Prostate gland (tissue), 2 donors: ENCODE measurements at regions not wholly inside any gene's neighbourhood (a gene's known extent, or its start where the extent isn't known, plus 50 kb on each side); places are given as distances from the start of the nearest gene placed in this dataset.
A peak's percentile ranks its signal among the peaks of the same experiment; 100 is the strongest.
"Not testable (repeated sequence)": the region's sequence is repeated elsewhere in the genome, so short reads cannot be mapped to it uniquely, and the experiment has no call there.

ENCODE experiments used
- DNase-seq: peaks from one replicate; pipeline ENCODE4 v3.0.0-alpha.2; 2019; ENCODE audit warnings: low spot score
- H3K27ac ChIP-seq, 2 donors: fragments of 200-600 bp; sonication (generic); 2 replicates each; pipeline ENCODE4 v1.5.1; 2017 to 2019
- H3K27me3 ChIP-seq: fragments of 200-600 bp; sonication (generic); replicated peaks from 2 replicates; pipeline ENCODE4 v1.5.1; 2019; ENCODE audit not compliant: insufficient read depth
- H3K36me3 ChIP-seq, 2 donors: fragments of 200-600 bp; sonication (generic); 1 replicate in 1 of 2; 2 replicates in 1 of 2; pipeline versions ENCODE4 v1.5.1 to v1.8.1; 2017 to 2019
- H3K4me1 ChIP-seq: fragments of 200-600 bp; sonication (generic); replicated peaks from 2 replicates; pipeline ENCODE4 v1.5.1; 2019
- H3K4me3 ChIP-seq, 2 donors: fragments of 200-600 bp; sonication (generic); 2 replicates each; pipeline ENCODE4 v1.5.1; 2017 to 2019
- H3K9me3 ChIP-seq: fragments of 200-600 bp; sonication (generic); 2 replicates; pipeline ENCODE4 v1.5.1; 2017
- POLR2A ChIP-seq: fragments of 450-650 bp; IDR thresholded peaks from one replicate; pipeline ENCODE4 v1.6.1; 2016; ENCODE audit warnings: antibody characterized with exemption, mild to moderate bottlenecking
- POLR2AphosphoS5 ChIP-seq: sonication (generic); formaldehyde crosslinking; IDR thresholded peaks from one replicate; pipeline ENCODE4 v1.6.1; 2017; ENCODE audit warnings: antibody characterized with exemption
- WGBS: methylation state at CpG from one replicate; pipeline ENCODE4 v1.1.5; 2018; 5-methylcytosine and 5-hydroxymethylcytosine counted together
- intact Hi-C: fragments of 100-400 bp; cut with DNase I; formaldehyde crosslinking; loops from one replicate; pipeline ENCODE4 v1.14.2; 2022
- TF ChIP-seq, protein P1 (sequence below), 4 experiments: fragments of 200-600 bp in 2 of 4; fragments of 450-650 bp in 2 of 4; sonication (generic) in 2 of 4; IDR thresholded peaks; 1 replicate in 3 of 4; 2 replicates in 1 of 4; pipeline ENCODE4 v1.5.1; 2016 to 2019; ENCODE audit warnings: antibody characterized with exemption in 4 of 4, mild to moderate bottlenecking in 2 of 4, moderate library complexity in 2 of 4

DNA sequence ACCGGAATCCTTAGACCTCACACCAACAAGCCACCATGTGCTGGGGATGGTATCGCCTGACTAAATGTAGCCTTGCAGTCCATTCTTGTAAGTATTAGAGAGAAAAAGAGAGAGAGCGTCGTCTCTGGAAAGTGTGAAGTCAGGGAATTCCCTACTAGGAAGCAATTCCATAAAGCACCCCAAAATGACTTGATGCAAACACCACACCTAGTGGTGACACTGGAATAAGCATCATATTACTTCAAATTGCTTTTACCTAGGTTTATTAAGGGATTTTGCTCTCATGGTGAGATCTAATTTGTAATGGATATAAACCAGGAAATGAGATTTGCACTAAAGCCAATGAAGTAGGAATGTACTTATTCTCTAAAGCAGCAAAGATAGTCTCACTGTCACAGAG lies 111.4 kb upstream of the METTL9 start:
- 92% methylated on average over 4 of the region's 4 CpGs for WGBS
- H3K27ac ChIP-seq, H3K4me1 ChIP-seq, intact Hi-C loops, H3K9me3 ChIP-seq, DNase-seq, H3K4me3 ChIP-seq, H3K27me3 ChIP-seq, H3K36me3 ChIP-seq: not testable (repeated sequence)

GRCh38 chr16:21499046-21499445 lies 100.3 kb upstream of the METTL9 start:
- H3K27ac ChIP-seq, intact Hi-C loops, DNase-seq, H3K36me3 ChIP-seq, H3K27me3 ChIP-seq, H3K4me1 ChIP-seq, H3K9me3 ChIP-seq, H3K4me3 ChIP-seq: not testable (repeated sequence)
- WGBS: 81% methylated on average over 6 of the region's 9 CpGs

- H3K9me3 ChIP-seq, intact Hi-C loops, H3K27me3 ChIP-seq, H3K36me3 ChIP-seq, H3K4me1 ChIP-seq: not testable (repeated sequence)
- H3K4me3 ChIP-seq: peak overlapping the region; percentile 82 to 98
- WGBS: 2% methylated on average over 21 of the region's 51 CpGs
- peak; percentile 30 for TF ChIP-seq POLR2A
- DNase-seq: peak; percentile 36
- peak overlapping the region; percentile 96 to 98 for H3K27ac ChIP-seq
Observed at GRCh38 chr16:21501223-21501868, 98.0 kb upstream of the METTL9 start.

GRCh38 chr16:21501869-21502667 lies 97.3 kb upstream of the METTL9 start:
- intact Hi-C loops: no loop called here
- no peaks in the 10 kb centered on the region for H3K27me3 ChIP-seq
- H3K4me3 ChIP-seq: peak overlapping the region; percentile 82 to 98

DNA sequence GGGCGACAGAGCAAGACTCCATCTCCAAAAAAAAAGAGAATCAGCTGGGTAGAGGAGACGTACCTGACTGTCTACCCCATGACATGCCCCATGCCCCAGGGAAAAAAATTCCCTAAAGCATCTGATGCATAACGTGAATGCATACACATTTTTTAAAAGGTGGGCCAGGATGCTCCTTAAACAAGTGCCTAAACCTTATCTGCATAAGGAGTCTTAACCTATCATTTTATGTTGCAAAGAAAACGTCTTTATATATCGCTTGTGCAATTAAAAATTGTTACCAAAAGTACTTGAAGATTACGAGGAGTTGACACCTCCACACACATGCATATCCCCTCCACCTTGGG lies 95.8 kb upstream of the METTL9 start:
- intact Hi-C loops, H3K4me3 ChIP-seq, H3K36me3 ChIP-seq, H3K27ac ChIP-seq, DNase-seq, H3K27me3 ChIP-seq, H3K4me1 ChIP-seq, H3K9me3 ChIP-seq: not testable (repeated sequence)
- WGBS: 83% methylated on average over 6 of the region's 6 CpGs

More at GRCh38 chr16:21501869-21502667, 97.3 kb upstream of the METTL9 start:
- Histone ChIP-seq H3K27ac (peak overlapping the region; percentile 96 to 98), H3K4me1 (peaks cover 1% of the 10 kb centered on the region), H3K36me3 (no peaks in the 10 kb centered on the region), H3K9me3 (no peaks in the 10 kb centered on the region)
- WGBS: under 1% methylated on average over 85 of the region's 91 CpGs
- peak; percentile 94 for DNase-seq
- TF ChIP-seq, protein P1, sequence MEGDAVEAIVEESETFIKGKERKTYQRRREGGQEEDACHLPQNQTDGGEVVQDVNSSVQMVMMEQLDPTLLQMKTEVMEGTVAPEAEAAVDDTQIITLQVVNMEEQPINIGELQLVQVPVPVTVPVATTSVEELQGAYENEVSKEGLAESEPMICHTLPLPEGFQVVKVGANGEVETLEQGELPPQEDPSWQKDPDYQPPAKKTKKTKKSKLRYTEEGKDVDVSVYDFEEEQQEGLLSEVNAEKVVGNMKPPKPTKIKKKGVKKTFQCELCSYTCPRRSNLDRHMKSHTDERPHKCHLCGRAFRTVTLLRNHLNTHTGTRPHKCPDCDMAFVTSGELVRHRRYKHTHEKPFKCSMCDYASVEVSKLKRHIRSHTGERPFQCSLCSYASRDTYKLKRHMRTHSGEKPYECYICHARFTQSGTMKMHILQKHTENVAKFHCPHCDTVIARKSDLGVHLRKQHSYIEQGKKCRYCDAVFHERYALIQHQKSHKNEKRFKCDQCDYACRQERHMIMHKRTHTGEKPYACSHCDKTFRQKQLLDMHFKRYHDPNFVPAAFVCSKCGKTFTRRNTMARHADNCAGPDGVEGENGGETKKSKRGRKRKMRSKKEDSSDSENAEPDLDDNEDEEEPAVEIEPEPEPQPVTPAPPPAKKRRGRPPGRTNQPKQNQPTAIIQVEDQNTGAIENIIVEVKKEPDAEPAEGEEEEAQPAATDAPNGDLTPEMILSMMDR (IDR thresholded peaks at IDR 0.05): peak in 3 of 4 experiments; percentile 22 to 44 (median 25)
- peak; percentile 63 for TF ChIP-seq POLR2AphosphoS5
- TF ChIP-seq POLR2A: peak; percentile 98

DNA sequence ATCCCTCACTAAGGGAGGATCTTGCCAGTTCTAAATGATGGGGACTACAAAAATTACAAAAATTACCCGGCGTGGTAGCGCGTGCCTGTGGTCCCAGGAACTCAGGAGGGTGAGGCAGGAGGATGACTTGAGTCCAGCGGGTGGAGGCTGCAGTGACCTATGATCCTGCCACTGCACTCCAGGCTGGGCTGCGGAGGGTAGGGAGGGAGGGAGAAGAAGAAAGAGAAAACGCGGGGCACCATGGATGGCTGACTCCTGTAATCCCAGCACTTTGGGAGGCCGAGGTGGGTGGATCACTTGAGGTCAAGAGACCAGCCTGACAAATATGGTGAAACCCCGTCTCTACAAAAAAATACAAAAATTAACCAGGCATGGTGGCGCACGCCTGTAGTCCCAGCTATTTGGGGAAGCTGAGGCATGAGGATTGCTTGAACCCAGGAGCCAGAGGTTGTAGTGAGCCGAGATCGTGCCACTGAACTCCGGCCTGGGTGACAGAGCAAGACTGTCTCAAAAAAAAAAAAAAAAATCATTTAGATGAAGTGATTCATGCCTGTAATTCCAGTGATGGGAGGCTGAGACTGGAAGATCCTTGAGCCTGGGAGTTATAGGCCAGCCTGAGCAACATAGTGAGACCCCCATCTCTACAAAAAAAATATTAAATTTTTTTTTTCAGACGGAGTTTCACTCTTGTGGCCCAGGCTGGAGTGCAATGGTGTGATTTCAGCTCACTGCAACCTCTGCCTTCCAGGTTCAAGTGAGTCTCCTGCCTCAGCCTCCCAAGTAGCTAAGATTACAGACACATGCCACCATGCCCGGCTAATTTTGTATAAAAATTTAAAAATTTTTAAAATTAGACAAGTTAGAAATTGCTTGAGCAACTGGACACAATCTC lies 95.2 kb upstream of the METTL9 start:
- intact Hi-C loops, H3K4me1 ChIP-seq, H3K4me3 ChIP-seq, H3K9me3 ChIP-seq, H3K36me3 ChIP-seq, H3K27ac ChIP-seq, DNase-seq, H3K27me3 ChIP-seq: not testable (repeated sequence)
- 93% methylated on average over 17 of the region's 17 CpGs for WGBS

DNA sequence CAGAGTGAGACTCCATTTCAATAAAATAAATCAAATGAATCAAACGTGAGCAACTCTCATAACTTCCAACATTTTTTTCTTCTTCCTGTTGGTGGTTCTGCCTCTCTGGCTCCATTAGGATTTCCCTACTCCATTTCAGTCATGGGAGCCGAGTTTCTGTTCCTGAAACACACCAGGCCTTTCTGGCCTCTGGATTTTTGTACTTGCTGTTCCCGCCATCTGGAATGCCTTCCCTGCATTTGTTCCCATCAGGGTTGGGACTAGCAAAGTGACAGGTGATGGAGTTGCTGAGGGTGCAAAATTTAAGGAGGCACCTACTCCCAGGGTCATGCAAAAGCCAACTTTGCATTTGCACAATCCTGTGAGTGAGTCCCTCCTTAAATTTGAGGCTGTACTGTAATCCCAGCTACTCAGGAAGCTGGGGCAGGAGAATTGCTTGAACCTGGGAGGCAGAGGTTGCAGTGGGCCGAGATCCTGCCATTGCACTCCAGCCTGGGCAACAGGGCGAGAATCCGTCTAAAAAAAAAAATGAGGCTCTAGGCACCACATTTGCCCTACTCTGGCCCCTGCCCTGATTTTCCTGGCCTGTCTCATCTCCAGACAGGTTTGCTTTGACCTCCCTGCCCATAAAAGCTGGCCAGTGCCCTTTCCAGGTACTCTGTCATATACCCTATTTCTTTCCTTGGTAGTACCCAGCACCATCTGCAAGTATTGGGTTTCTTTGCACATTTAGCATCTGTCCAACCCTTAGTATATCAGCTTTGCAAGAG lies 93.4 kb upstream of the METTL9 start:
- WGBS: 74% methylated on average over 6 of the region's 6 CpGs
- H3K4me1 ChIP-seq, DNase-seq, H3K27me3 ChIP-seq, H3K4me3 ChIP-seq, H3K36me3 ChIP-seq, H3K9me3 ChIP-seq, H3K27ac ChIP-seq, intact Hi-C loops: not testable (repeated sequence)
